Activated CD8-positive, alpha-beta memory T cell treated with anti-CD3 and anti-CD28 coated beads for 4 hours (primary cell): ENCODE measurements at regions not wholly inside any gene's neighbourhood (a gene's known extent, or its start where the extent isn't known, plus 50 kb on each side); places are given as distances from the start of the nearest gene placed in this dataset.
"Not testable (repeated sequence)": the region's sequence is repeated elsewhere in the genome, so short reads cannot be mapped to it uniquely, and the experiment has no call there.

ENCODE experiments used
- DNase-seq, 2 donors: peaks; one replicate each; pipeline ENCODE4 v3.0.0-alpha.2; 2020; ENCODE audit warnings: low read depth in 2 of 2

GRCh38 chr7:69502358-69502757 lies 95.9 kb upstream of the AUTS2 start:
- no peak for DNase-seq

GRCh38 chr7:69504733-69505420 lies 93.4 kb upstream of the AUTS2 start:
- DNase-seq: no peak

GRCh38 chr7:69508736-69509135 lies 89.5 kb upstream of the AUTS2 start:
- no peak for DNase-seq

- no peak for DNase-seq
Observed at GRCh38 chr7:69510114-69510513, 88.2 kb upstream of the AUTS2 start.

GRCh38 chr7:69515495-69516212 lies 82.6 kb upstream of the AUTS2 start:
- DNase-seq: no peak

- no peak for DNase-seq
Observed at GRCh38 chr7:69516238-69516820, 81.9 kb upstream of the AUTS2 start.

GRCh38 chr7:69517985-69518704 lies 80.1 kb upstream of the AUTS2 start:
- no peak for DNase-seq

GRCh38 chr7:69518705-69519077 lies 79.6 kb upstream of the AUTS2 start:
- DNase-seq: no peak

GRCh38 chr7:69526570-69526969 lies 71.7 kb upstream of the AUTS2 start:
- DNase-seq: no peak

GRCh38 chr7:69527706-69528105 lies 70.6 kb upstream of the AUTS2 start:
- no peak for DNase-seq

GRCh38 chr7:69531050-69531449 lies 67.2 kb upstream of the AUTS2 start:
- DNase-seq: no peak

GRCh38 chr7:69534461-69535041 lies 63.7 kb upstream of the AUTS2 start:
- DNase-seq: no peak

GRCh38 chr7:69537691-69538090 lies 60.6 kb upstream of the AUTS2 start:
- DNase-seq: no peak

- DNase-seq: no peak
Observed at GRCh38 chr7:69539531-69539930, 58.7 kb upstream of the AUTS2 start.

GRCh38 chr7:69540287-69540686 lies 58.0 kb upstream of the AUTS2 start:
- no peak for DNase-seq

GRCh38 chr7:69541779-69542432 lies 56.4 kb upstream of the AUTS2 start:
- DNase-seq: not testable (repeated sequence)

GRCh38 chr7:69545175-69545574 lies 53.1 kb upstream of the AUTS2 start:
- DNase-seq: no peak
